ENCODE measurements at regions not wholly inside any gene's neighbourhood (a gene's known extent, or its start where the extent isn't known, plus 50 kb on each side); places are given as distances from the start of the nearest gene placed in this dataset.

GRCh38 chr5:2254880-2255750 is 372.4 kb upstream of the IRX4 start:
- TF ChIP-seq POLR2AphosphoS5 (IDR thresholded peaks at IDR 0.05; ENCODE audit: insufficient read depth, low read depth, low read length) (no peak), MAX (IDR thresholded peaks at IDR 0.05; ENCODE audit: insufficient read depth, insufficient read length) (no peak), CTCF (IDR thresholded peaks at IDR 0.05; ENCODE audit: extremely low read depth in 1 of 2, insufficient read depth in 1 of 2, low read depth in 1 of 2, low read length in 2 of 2) (no peak), EZH2 (IDR thresholded peaks at IDR 0.05; ENCODE audit: borderline replicate concordance, low read depth, low read length, severe bottlenecking) (no peak), POLR2A (IDR thresholded peaks at IDR 0.05; ENCODE audit: low read depth, low read length) (no peak), JUN (IDR thresholded peaks at IDR 0.05; ENCODE audit: borderline replicate concordance, insufficient read depth, insufficient read length, low read depth) (no peak)

All from endothelial cell of umbilical vein (primary cell).